GM12878 (cell line): ENCODE measurements at regions not wholly inside any gene's neighbourhood (a gene's known extent, or its start where the extent isn't known, plus 50 kb on each side); places are given as distances from the start of the nearest gene placed in this dataset.

Source experiments
- ATAC-seq: fragments of 200-7000 bp; cut with Tn5 transposase; 3 replicates; pipeline ENCODE4 v1.9.1; 2020; ENCODE audit warnings: mild to moderate bottlenecking, moderate library complexity
- BruUV-seq: library from RNA; stranded (reverse); fragments of 400-500 nt; replicated peaks from 2 replicates; lab custom pipeline; 2021; lab: Mats Ljungman, UMichigan
- CTCF ChIA-PET: fragments of 300-600 bp; sonication (Branson Sonifier 250); formaldehyde crosslinking; extraction: SDS; loops from one replicate; lab custom pipeline; 2021; ENCODE audit warnings: inconsistent platforms; lab: Yijun Ruan, JAX
- POLR2A ChIA-PET: fragments of 350-600 bp; formaldehyde crosslinking; extraction: SDS; loops from one replicate; lab custom pipeline; 2021; ENCODE audit warnings: inconsistent platforms; lab: Charles Lee
- RAD21 ChIA-PET: fragments of 300-600 bp; sonication (Branson Sonifier 250); formaldehyde crosslinking; loops from one replicate; lab custom pipeline; 2023; ENCODE audit warnings: antibody characterized with exemption; ENCODE audit not compliant: unreplicated experiment; lab: Charles Lee
- SMC1A ChIA-PET: fragments of 300-600 bp; sonication (Branson Sonifier 250); formaldehyde crosslinking; loops from one replicate; lab custom pipeline; 2023; ENCODE audit not compliant: unreplicated experiment, uncharacterized antibody; lab: Charles Lee
- DNase-seq: peaks from one replicate; pipeline ENCODE4 v3.0.0-alpha.2; 2011; ENCODE audit warnings: low read depth, low spot score
- FAIRE-seq: peaks from 3 replicates; lab custom pipeline; 2011; peaks lifted over from hg19 to GRCh38; lab: Jason Lieb, UNC
- H2AFZ ChIP-seq: 2 replicates; pipeline ENCODE4 v1.6.0; 2011; ENCODE audit warnings: low read depth, low read length, control low read depth; ENCODE audit not compliant: control insufficient read depth
- H3K27ac ChIP-seq: 2 replicates; pipeline ENCODE4 v1.5.1; 2011; ENCODE audit warnings: control low read depth; ENCODE audit not compliant: control insufficient read depth, insufficient read depth
- H3K27me3 ChIP-seq, 2 experiments: replicated peaks in 1 of 2; 2 replicates each; pipeline versions ENCODE4 v1.6.0 to v1.6.1; 2011; ENCODE audit warnings: low read length in 1 of 2; ENCODE audit not compliant: control insufficient read depth in 2 of 2, insufficient read depth in 2 of 2
- H3K36me3 ChIP-seq, 2 experiments: 2 replicates each; pipeline ENCODE4 v1.5.1; 2011; ENCODE audit warnings: low read length in 1 of 2; ENCODE audit not compliant: control insufficient read depth in 2 of 2, insufficient read depth in 2 of 2
- H3K4me1 ChIP-seq: 2 replicates; pipeline ENCODE4 v1.6.1; 2011; ENCODE audit warnings: mild to moderate bottlenecking, low read length, moderate library complexity, mixed read lengths; ENCODE audit not compliant: control insufficient read depth, insufficient read depth
- H3K4me2 ChIP-seq: 2 replicates; pipeline ENCODE4 v1.6.0; 2011; ENCODE audit warnings: control low read depth; ENCODE audit not compliant: control insufficient read depth, insufficient read depth
- H3K4me3 ChIP-seq: fragments of 200-600 bp; sonication (generic); 2 replicates; pipeline ENCODE4 v1.5.1; 2016
- H3K79me2 ChIP-seq: 2 replicates; pipeline ENCODE4 v1.6.0; 2011; ENCODE audit warnings: low read length; ENCODE audit not compliant: control insufficient read depth, insufficient read depth
- H3K9ac ChIP-seq: 2 replicates; pipeline ENCODE4 v1.8.0; 2011; ENCODE audit warnings: low read length, control low read depth, mixed read lengths; ENCODE audit not compliant: control insufficient read depth, insufficient read depth
- H3K9me3 ChIP-seq: replicated peaks from 3 replicates; pipeline ENCODE4 v1.5.1; 2011; ENCODE audit warnings: mild to moderate bottlenecking, low read length; ENCODE audit not compliant: control insufficient read depth, insufficient read depth
- H4K20me1 ChIP-seq: 2 replicates; pipeline ENCODE4 v1.6.0; 2011; ENCODE audit not compliant: control insufficient read depth, insufficient read depth
- FOXK2 ChIP-seq: fragments of 450-650 bp; IDR thresholded peaks from 2 replicates; pipeline ENCODE4 v1.6.1; 2017; ENCODE audit warnings: mild to moderate bottlenecking, moderate library complexity
- HDAC6 ChIP-seq: fragments of 200-600 bp; sonication (generic); IDR thresholded peaks from one replicate; pipeline ENCODE4 v1.8.0; 2017; ENCODE audit warnings: antibody characterized with exemption; ENCODE audit not compliant: unreplicated experiment
- MTA3 ChIP-seq: IDR thresholded peaks from 2 replicates; pipeline ENCODE4 v1.6.1; 2012; ENCODE audit warnings: low read length, inconsistent platforms, borderline replicate concordance
- NFYA ChIP-seq: IDR thresholded peaks from 2 replicates; pipeline ENCODE4 v1.6.1; 2011; ENCODE audit warnings: low read depth, mild to moderate bottlenecking, low read length, improper control_type of control experiment, borderline replicate concordance
- NR2C1 ChIP-seq: fragments of 450-650 bp; IDR thresholded peaks from 2 replicates; pipeline ENCODE4 v1.6.1; 2017; ENCODE audit warnings: antibody characterized with exemption, mild to moderate bottlenecking, moderate library complexity
- WGBS: methylation state at CpG from one replicate; pipeline ENCODE4 v1.1.6; 2016; ENCODE audit warnings: low lambda C conversion rate; ENCODE audit not compliant: insufficient replicate concordance, insufficient coverage; ENCODE audit errors: missing lambda C conversion rate; 5-methylcytosine and 5-hydroxymethylcytosine counted together
- in situ Hi-C: fragments of 300-500 bp; cut with MboI; formaldehyde crosslinking; loops from 9 replicates; pipeline ENCODE4 v1.14.3; 2018; ENCODE audit warnings: mixed read lengths
- intact Hi-C: fragments of 100-400 bp; cut with micrococcal nuclease; formaldehyde crosslinking; loops from one replicate; pipeline ENCODE4 v1.14.2; 2022; ENCODE audit not compliant: unreplicated experiment
- TF ChIP-seq, protein P1 (sequence below): fragments of 450-650 bp; formaldehyde crosslinking; IDR thresholded peaks from 2 replicates; pipeline ENCODE4 v1.5.0; 2022; ENCODE audit warnings: mild to moderate bottlenecking, missing genetic modification characterization

- TF ChIP-seq NR2C1, result no peak
- no peak for TF ChIP-seq NFYA
Observed at GRCh38 chr18:75558790-75559189, 131.3 kb upstream of the SMIM21 start (continued).

GRCh38 chr18:75556841-75557240 is 129.3 kb upstream of the SMIM21 start:
- H3K79me2 ChIP-seq, result no peaks in the 10 kb centered on the region
- no peaks in the 10 kb centered on the region for H3K9me3 ChIP-seq
- FAIRE-seq, result no peak
- ChIA-PET SMC1A (no interaction called here), CTCF (no interaction called here), POLR2A (no interaction called here), RAD21 (no interaction called here)
- H3K27ac ChIP-seq, result no peak overlapping the region
- H4K20me1 ChIP-seq, result no peaks in the 10 kb centered on the region
- no peak for ATAC-seq
- TF ChIP-seq, protein P1, sequence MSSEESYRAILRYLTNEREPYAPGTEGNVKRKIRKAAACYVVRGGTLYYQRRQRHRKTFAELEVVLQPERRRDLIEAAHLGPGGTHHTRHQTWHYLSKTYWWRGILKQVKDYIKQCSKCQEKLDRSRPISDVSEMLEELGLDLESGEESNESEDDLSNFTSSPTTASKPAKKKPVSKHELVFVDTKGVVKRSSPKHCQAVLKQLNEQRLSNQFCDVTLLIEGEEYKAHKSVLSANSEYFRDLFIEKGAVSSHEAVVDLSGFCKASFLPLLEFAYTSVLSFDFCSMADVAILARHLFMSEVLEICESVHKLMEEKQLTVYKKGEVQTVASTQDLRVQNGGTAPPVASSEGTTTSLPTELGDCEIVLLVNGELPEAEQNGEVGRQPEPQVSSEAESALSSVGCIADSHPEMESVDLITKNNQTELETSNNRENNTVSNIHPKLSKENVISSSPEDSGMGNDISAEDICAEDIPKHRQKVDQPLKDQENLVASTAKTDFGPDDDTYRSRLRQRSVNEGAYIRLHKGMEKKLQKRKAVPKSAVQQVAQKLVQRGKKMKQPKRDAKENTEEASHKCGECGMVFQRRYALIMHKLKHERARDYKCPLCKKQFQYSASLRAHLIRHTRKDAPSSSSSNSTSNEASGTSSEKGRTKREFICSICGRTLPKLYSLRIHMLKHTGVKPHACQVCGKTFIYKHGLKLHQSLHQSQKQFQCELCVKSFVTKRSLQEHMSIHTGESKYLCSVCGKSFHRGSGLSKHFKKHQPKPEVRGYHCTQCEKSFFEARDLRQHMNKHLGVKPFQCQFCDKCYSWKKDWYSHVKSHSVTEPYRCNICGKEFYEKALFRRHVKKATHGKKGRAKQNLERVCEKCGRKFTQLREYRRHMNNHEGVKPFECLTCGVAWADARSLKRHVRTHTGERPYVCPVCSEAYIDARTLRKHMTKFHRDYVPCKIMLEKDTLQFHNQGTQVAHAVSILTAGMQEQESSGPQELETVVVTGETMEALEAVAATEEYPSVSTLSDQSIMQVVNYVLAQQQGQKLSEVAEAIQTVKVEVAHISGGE (CRISPR knock-in tag), result no peak
- TF ChIP-seq FOXK2 (no peak), MTA3 (no peak), HDAC6 (no peak)
- intact Hi-C loops, result no loop called here
- 52% methylated on average over 3 of the region's 3 CpGs for WGBS
- H3K27me3 ChIP-seq, result peaks cover 0 to 1% of the 10 kb centered on the region in 2 experiments; a peak in 2 of 4 replicates
- no TSS peak for BruUV-seq
- H2AFZ ChIP-seq, result no peak overlapping the region
- no peak overlapping the region for H3K9ac ChIP-seq
- DNase-seq, result no peak
- in situ Hi-C loops, result no loop called here
- H3K4me2 ChIP-seq, result no peak overlapping the region
- no peaks in the 10 kb centered on the region for H3K36me3 ChIP-seq
- no peaks in the 10 kb centered on the region for H3K4me1 ChIP-seq
- H3K4me3 ChIP-seq, result no peak overlapping the region
